Mesothelial cell of epicardium (in vitro differentiated cells): ENCODE measurements at regions not wholly inside any gene's neighbourhood (a gene's known extent, or its start where the extent isn't known, plus 50 kb on each side); places are given as distances from the start of the nearest gene placed in this dataset.
"Not testable (repeated sequence)": the region's sequence is repeated elsewhere in the genome, so short reads cannot be mapped to it uniquely, and the experiment has no call there.

Experiments used
- DNase-seq, 2 experiments: peaks; one replicate each; pipeline ENCODE4 v3.0.0; 2021; ENCODE audit warnings: low spot score in 2 of 2; ENCODE audit not compliant: unreplicated experiment in 2 of 2
- H3K27ac Mint-ChIP-seq: 2 replicates; pipeline ENCODE4 v1.8.0; 2021; ENCODE audit warnings: mixed read lengths
- H3K27me3 Mint-ChIP-seq: 2 replicates; pipeline ENCODE4 v1.8.0; 2021; ENCODE audit warnings: low read depth, mixed read lengths
- H3K36me3 Mint-ChIP-seq: 2 replicates; pipeline ENCODE4 v1.8.0; 2021; ENCODE audit warnings: mixed read lengths
- H3K4me1 Mint-ChIP-seq: 2 replicates; pipeline ENCODE4 v1.8.0; 2021; ENCODE audit warnings: mixed read lengths
- H3K4me3 Mint-ChIP-seq: 2 replicates; pipeline ENCODE4 v1.8.0; 2021; ENCODE audit warnings: mild to moderate bottlenecking, moderate library complexity, mixed read lengths
- H3K9me3 Mint-ChIP-seq: 2 replicates; pipeline ENCODE4 v1.8.0; 2021; ENCODE audit warnings: mixed read lengths
- TF ChIP-seq, protein P1 (sequence below): fragments of 200-600 bp; sonication (generic); IDR thresholded peaks from one replicate; pipeline ENCODE4 v1.5.0; 2021; ENCODE audit warnings: antibody characterized with exemption; ENCODE audit not compliant: unreplicated experiment

DNA sequence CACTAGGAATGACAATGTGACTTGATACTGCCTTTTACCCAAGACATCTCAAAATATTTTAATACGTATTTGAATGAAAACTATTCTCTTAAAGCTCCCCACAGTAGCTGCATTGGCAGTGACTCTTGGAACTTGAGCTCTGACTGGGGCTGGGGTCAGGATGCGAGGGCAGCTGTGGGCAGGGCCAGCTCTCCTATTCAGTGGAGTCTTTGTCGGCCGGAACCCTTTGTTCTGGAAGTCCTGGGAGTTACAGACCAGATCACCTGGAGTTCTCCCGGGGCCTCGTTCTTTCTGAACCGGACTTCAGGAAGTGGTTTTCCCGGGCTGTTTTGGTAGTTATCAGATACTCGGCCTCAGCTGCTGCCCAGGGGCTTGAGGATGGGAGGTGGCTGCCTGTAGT lies 84.9 kb downstream of the NPIPB11 start:
- TF ChIP-seq, protein P1, sequence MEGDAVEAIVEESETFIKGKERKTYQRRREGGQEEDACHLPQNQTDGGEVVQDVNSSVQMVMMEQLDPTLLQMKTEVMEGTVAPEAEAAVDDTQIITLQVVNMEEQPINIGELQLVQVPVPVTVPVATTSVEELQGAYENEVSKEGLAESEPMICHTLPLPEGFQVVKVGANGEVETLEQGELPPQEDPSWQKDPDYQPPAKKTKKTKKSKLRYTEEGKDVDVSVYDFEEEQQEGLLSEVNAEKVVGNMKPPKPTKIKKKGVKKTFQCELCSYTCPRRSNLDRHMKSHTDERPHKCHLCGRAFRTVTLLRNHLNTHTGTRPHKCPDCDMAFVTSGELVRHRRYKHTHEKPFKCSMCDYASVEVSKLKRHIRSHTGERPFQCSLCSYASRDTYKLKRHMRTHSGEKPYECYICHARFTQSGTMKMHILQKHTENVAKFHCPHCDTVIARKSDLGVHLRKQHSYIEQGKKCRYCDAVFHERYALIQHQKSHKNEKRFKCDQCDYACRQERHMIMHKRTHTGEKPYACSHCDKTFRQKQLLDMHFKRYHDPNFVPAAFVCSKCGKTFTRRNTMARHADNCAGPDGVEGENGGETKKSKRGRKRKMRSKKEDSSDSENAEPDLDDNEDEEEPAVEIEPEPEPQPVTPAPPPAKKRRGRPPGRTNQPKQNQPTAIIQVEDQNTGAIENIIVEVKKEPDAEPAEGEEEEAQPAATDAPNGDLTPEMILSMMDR: no peak
- no peak overlapping the region for H3K4me3 Mint-ChIP-seq
- H3K27ac Mint-ChIP-seq: peak overlapping the region; percentile 25
- H3K36me3 Mint-ChIP-seq: no peaks in the 10 kb centered on the region
- H3K4me1 Mint-ChIP-seq: peaks cover 10% of the 10 kb centered on the region
- H3K27me3 Mint-ChIP-seq: no peaks in the 10 kb centered on the region
- no peaks in the 10 kb centered on the region for H3K9me3 Mint-ChIP-seq
- DNase-seq: no peak

DNA sequence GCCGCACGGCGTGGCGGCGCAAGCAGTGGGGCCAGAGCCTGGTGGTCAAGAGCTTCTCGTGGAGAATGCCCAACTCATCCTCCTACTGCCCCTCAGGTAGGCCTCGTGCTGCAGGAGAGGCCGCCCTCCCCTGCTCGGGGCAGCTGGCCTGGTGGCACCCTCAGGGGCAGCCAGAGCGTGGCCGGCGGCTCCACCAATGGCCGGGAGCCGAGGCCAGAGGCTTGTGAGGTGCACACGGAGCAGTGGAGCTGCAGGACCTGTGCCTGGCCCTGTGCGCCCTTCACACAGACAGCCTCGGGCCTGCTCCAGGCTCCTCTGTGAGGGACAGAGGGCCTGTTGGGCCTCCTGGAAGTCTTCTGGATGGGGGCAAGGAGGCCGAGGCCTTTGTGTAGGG lies 85.5 kb downstream of the NPIPB11 start:
- H3K4me3 Mint-ChIP-seq: no peak overlapping the region
- no peaks in the 10 kb centered on the region for H3K9me3 Mint-ChIP-seq
- peaks cover 10% of the 10 kb centered on the region for H3K4me1 Mint-ChIP-seq
- no peak for DNase-seq
- H3K36me3 Mint-ChIP-seq: no peaks in the 10 kb centered on the region
- H3K27me3 Mint-ChIP-seq: no peaks in the 10 kb centered on the region
- no peak overlapping the region for H3K27ac Mint-ChIP-seq
- TF ChIP-seq, protein P1: no peak

DNA sequence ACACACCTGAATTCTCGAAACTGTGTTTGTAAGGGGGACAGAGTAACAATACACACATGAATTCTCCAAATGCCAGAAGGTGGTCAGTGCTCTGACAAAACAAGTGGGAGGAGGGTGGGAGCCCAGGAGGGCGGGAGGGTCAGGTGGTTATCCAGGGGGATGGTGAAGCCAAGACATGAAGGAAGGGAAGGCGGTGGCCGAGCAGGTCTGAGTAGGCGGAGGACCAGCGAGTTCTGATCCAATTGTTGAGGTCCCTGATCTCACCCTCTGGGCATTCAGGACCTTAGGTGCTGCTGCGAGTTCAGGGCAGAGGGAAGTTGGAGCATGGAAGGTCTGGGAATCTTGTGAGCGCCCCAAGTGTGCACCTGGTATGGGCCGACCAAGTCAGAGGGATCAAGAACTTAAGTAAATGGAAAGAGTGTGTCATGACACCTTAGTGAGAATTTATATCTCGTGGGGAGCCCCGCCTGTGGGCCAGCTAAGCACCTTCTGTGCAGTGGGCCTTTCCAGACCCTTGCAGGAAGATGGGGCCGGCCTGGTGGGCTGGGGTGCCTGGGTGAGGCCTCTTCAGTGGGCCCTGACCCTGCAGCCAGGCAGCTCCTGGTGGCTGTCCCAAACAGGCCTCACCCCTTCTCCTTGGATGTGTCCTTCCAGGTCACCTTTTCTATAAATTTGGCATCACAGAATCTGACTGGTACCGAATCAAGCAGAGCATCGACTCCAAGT lies 86.1 kb downstream of the NPIPB11 start:
- Mint-ChIP-seq H3K36me3 (no peaks in the 10 kb centered on the region), H3K4me3 (no peak overlapping the region), H3K27me3 (no peaks in the 10 kb centered on the region), H3K4me1 (peaks cover 14% of the 10 kb centered on the region), H3K9me3 (no peaks in the 10 kb centered on the region), H3K27ac (no peak overlapping the region)
- no peak for DNase-seq
- TF ChIP-seq, protein P1: no peak

DNA sequence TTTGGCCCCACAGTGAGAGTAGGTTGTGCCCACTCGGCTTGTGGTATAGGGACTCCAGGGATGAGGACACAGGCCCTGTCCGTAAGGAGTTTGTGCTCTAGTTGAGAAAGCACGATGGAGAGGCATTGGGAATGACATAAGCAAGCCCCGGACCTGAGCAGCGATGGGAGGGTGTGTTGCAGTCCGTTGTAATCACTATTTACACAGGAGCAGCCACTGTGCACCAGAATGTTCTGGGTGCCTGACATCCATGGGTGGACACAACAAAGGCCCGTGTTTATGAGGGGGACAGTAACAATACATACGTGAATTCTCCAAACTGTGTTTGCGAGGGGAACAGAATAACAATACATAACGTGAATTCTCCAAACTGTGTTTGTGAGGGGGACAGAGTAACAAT lies 86.8 kb downstream of the NPIPB11 start:
- H3K27ac Mint-ChIP-seq: no peak overlapping the region
- H3K4me1 Mint-ChIP-seq: peaks cover 17% of the 10 kb centered on the region
- no peaks in the 10 kb centered on the region for H3K9me3 Mint-ChIP-seq
- H3K36me3 Mint-ChIP-seq: no peaks in the 10 kb centered on the region
- DNase-seq: no peak
- TF ChIP-seq, protein P1: no peak
- H3K4me3 Mint-ChIP-seq: no peak overlapping the region
- no peaks in the 10 kb centered on the region for H3K27me3 Mint-ChIP-seq

DNA sequence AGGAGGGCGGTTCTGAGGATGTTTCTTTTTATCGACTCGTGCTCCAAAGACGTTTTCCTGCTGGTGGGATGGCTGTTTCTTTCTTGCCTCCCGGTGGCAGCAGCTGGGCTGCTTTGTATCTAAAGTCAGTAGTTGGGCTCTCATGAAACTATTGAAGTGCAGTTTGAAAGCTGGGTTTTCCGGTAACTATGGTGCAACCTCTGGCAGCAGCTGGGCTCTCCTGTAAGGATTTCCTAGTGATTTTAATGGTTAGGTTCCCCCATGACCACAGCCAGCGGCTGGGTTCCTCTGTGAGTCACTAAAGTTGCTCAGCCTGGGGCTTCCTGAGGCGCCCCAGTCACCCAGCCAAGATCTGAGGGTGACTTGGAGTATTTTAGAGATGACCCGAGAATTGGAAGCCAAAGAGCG lies 87.9 kb downstream of the NPIPB11 start:
- not testable (repeated sequence) for H3K36me3 Mint-ChIP-seq, H3K9me3 Mint-ChIP-seq, DNase-seq, H3K27me3 Mint-ChIP-seq, H3K4me3 Mint-ChIP-seq
- peaks cover 19% of the 10 kb centered on the region for H3K4me1 Mint-ChIP-seq
- H3K27ac Mint-ChIP-seq: peak overlapping the region; percentile 90

DNA sequence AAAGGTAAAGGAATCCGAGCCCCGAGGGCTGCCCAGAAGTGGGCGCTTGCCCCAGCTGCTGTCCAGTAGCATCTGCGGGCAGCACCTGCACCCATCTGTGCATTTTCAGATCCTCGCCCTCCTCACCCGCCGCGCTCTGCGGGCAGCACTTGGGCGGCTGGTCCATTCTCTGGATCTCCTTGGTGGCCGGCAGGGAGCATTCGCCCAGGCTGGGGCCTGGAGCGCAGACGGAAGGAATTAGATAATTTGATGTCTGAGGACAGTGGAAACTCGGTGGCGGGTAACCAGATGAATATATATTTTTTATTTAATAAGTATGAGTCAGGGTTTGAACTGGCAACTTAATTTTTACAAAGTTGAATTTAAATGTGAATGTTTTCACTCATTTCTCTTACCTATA lies 88.5 kb downstream of the NPIPB11 start:
- no peak overlapping the region for H3K27ac Mint-ChIP-seq
- H3K9me3 Mint-ChIP-seq: no peaks in the 10 kb centered on the region
- H3K4me1 Mint-ChIP-seq: peaks cover 24% of the 10 kb centered on the region
- TF ChIP-seq, protein P1: peak; percentile 52
- H3K27me3 Mint-ChIP-seq: no peaks in the 10 kb centered on the region
- no peak for DNase-seq
- H3K4me3 Mint-ChIP-seq: no peak overlapping the region
- no peaks in the 10 kb centered on the region for H3K36me3 Mint-ChIP-seq
